ENCODE measurements at regions not wholly inside any gene's neighbourhood (a gene's known extent, or its start where the extent isn't known, plus 50 kb on each side); places are given as distances from the start of the nearest gene placed in this dataset.

- TF ChIP-seq POLR2A (IDR thresholded peaks at IDR 0.05; ENCODE audit: low read depth, low read length) = no peak
- no peak for TF ChIP-seq TAF1 (IDR thresholded peaks at IDR 0.05; ENCODE audit: borderline replicate concordance, low read depth, low read length)
Measured at GRCh38 chr17:68196394-68197090, 51.3 kb upstream of the AMZ2 start.

All from GM12892 (cell line).